Ascending aorta (tissue), 2 donors: ENCODE measurements at regions not wholly inside any gene's neighbourhood (a gene's known extent, or its start where the extent isn't known, plus 50 kb on each side); places are given as distances from the start of the nearest gene placed in this dataset.

Experiments used
- DNase-seq, 2 donors: peaks; one replicate each; pipeline ENCODE4 v3.0.0-alpha.2; 2019; ENCODE audit warnings: low spot score in 2 of 2
- H3K27ac ChIP-seq, 2 donors: fragments of 200-600 bp; sonication (generic); one replicate each; pipeline ENCODE4 v1.5.1; 2016 to 2017; ENCODE audit warnings: mild to moderate bottlenecking in 1 of 2
- H3K27me3 ChIP-seq: fragments of 200-600 bp; sonication (generic); one replicate; pipeline ENCODE4 v1.5.1; 2017
- H3K36me3 ChIP-seq, 2 donors: fragments of 200-600 bp; sonication (generic); one replicate each; pipeline ENCODE4 v1.5.1; 2016
- H3K4me1 ChIP-seq, 2 donors: fragments of 200-600 bp; sonication (generic); one replicate each; pipeline ENCODE4 v1.5.1; 2016 to 2017; ENCODE audit warnings: mild to moderate bottlenecking in 1 of 2
- H3K4me3 ChIP-seq, 2 donors: fragments of 200-600 bp; sonication (generic); one replicate each; pipeline ENCODE4 v1.5.1; 2016 to 2017; ENCODE audit warnings: mild to moderate bottlenecking in 1 of 2
- H3K9me3 ChIP-seq, 2 donors: fragments of 200-600 bp; sonication (generic); one replicate each; pipeline ENCODE4 v1.5.1; 2016
- CTCF ChIP-seq, 3 experiments: fragments of 200-600 bp in 2 of 3; fragments of 450-650 bp in 1 of 3; sonication (generic) in 2 of 3; IDR thresholded peaks; one replicate each; pipeline ENCODE4 v1.5.1; 2016 to 2019; ENCODE audit warnings: antibody characterized with exemption in 3 of 3, mild to moderate bottlenecking in 1 of 3, moderate library complexity in 1 of 3
- intact Hi-C: fragments of 100-400 bp; cut with DNase I; formaldehyde crosslinking; loops from one replicate; pipeline ENCODE4 v1.15.1; 2023

- H3K27ac ChIP-seq, result no peak overlapping the region
- no peak for DNase-seq
- no peaks in the 10 kb centered on the region for H3K9me3 ChIP-seq
- intact Hi-C loops, result no loop called here
- H3K27me3 ChIP-seq, result no peaks in the 10 kb centered on the region
- no peaks in the 10 kb centered on the region for H3K4me1 ChIP-seq
- no peak for TF ChIP-seq CTCF (IDR thresholded peaks at IDR 0.05)
- no peaks in the 10 kb centered on the region for H3K36me3 ChIP-seq
- no peak overlapping the region for H3K4me3 ChIP-seq
Observed at GRCh38 chr12:127327986-127328385, 939.0 kb upstream of the TMEM132C start.

- DNase-seq, result no peak
- no peaks in the 10 kb centered on the region for H3K36me3 ChIP-seq
- no peaks in the 10 kb centered on the region for H3K27me3 ChIP-seq
- no peaks in the 10 kb centered on the region for H3K9me3 ChIP-seq
- H3K27ac ChIP-seq, result no peak overlapping the region
- TF ChIP-seq CTCF (IDR thresholded peaks at IDR 0.05), result no peak
- no peaks in the 10 kb centered on the region for H3K4me1 ChIP-seq
- intact Hi-C loops, result no loop called here
- no peak overlapping the region for H3K4me3 ChIP-seq
Observed at GRCh38 chr12:127328867-127329266, 938.1 kb upstream of the TMEM132C start.

- intact Hi-C loops, result no loop called here
- no peak for TF ChIP-seq CTCF (IDR thresholded peaks at IDR 0.05)
- Histone ChIP-seq H3K4me1 (no peaks in the 10 kb centered on the region), H3K9me3 (no peaks in the 10 kb centered on the region), H3K27ac (no peak overlapping the region), H3K27me3 (no peaks in the 10 kb centered on the region), H3K36me3 (no peaks in the 10 kb centered on the region), H3K4me3 (no peak overlapping the region)
- no peak for DNase-seq
Observed at GRCh38 chr12:127334365-127334764, 932.6 kb upstream of the TMEM132C start.

- Histone ChIP-seq H3K36me3 (no peaks in the 10 kb centered on the region), H3K27me3 (no peaks in the 10 kb centered on the region), H3K9me3 (no peaks in the 10 kb centered on the region), H3K4me3 (no peak overlapping the region), H3K4me1 (no peaks in the 10 kb centered on the region), H3K27ac (no peak overlapping the region)
- TF ChIP-seq CTCF (IDR thresholded peaks at IDR 0.05), result no peak
- intact Hi-C loops, result no loop called here
- no peak for DNase-seq
Observed at GRCh38 chr12:127334912-127335644, 931.9 kb upstream of the TMEM132C start.

GRCh38 chr12:127336416-127336815, 930.6 kb upstream of the TMEM132C start:
- TF ChIP-seq CTCF (IDR thresholded peaks at IDR 0.05), result no peak
- H3K4me1 ChIP-seq, result no peaks in the 10 kb centered on the region
- intact Hi-C loops, result no loop called here

GRCh38 chr12:127339065-127339464, 927.9 kb upstream of the TMEM132C start:
- Histone ChIP-seq H3K27me3 (no peaks in the 10 kb centered on the region), H3K4me3 (no peak overlapping the region), H3K9me3 (no peaks in the 10 kb centered on the region), H3K36me3 (no peaks in the 10 kb centered on the region), H3K4me1 (no peaks in the 10 kb centered on the region), H3K27ac (no peak overlapping the region)
- no peak for TF ChIP-seq CTCF (IDR thresholded peaks at IDR 0.05)
- no peak for DNase-seq
- intact Hi-C loops, result no loop called here

More at GRCh38 chr12:127336416-127336815, 930.6 kb upstream of the TMEM132C start:
- H3K36me3 ChIP-seq, result no peaks in the 10 kb centered on the region
- no peak overlapping the region for H3K4me3 ChIP-seq
- no peak overlapping the region for H3K27ac ChIP-seq
- no peaks in the 10 kb centered on the region for H3K9me3 ChIP-seq
- DNase-seq, result no peak
- H3K27me3 ChIP-seq, result no peaks in the 10 kb centered on the region
